ENCODE measurements at regions not wholly inside any gene's neighbourhood (a gene's known extent, or its start where the extent isn't known, plus 50 kb on each side); places are given as distances from the start of the nearest gene placed in this dataset.
A peak's percentile ranks its signal among the peaks of the same experiment; 100 is the strongest.

GRCh38 chr12:31832740-31833729, 104.2 kb upstream of the AMN1 start (continued):
- TF ChIP-seq TSHZ1 (CRISPR knock-in tag; IDR thresholded peaks at IDR 0.05) (peak; percentile 95), EP300 (IDR thresholded peaks at IDR 0.05; ENCODE audit: low read length) (peak; percentile 82; the same call in 1 of the 2 replicates), NR2C1 (IDR thresholded peaks at IDR 0.05) (no peak), NR2C1 (tag; IDR thresholded peaks at IDR 0.05) (peak; percentile 94), ZNF41 (CRISPR knock-in tag; conservative IDR thresholded peaks at IDR 0.05) (peak; percentile 85), NR4A1 (CRISPR knock-in tag; IDR thresholded peaks at IDR 0.05) (peak; percentile 93; the same call in 1 of the 2 replicates), NR4A1 (tag; IDR thresholded peaks at IDR 0.05) (peak; percentile 90), E4F1 (CRISPR knock-in tag; IDR thresholded peaks at IDR 0.05; ENCODE audit: borderline replicate concordance) (0 out of 2 replicates have a peak, but pooled peaks have one; percentile 13), U2AF1 (optimal IDR thresholded peaks at IDR 0.05; ENCODE audit: low read depth, low read length) (no peak), RHOXF2B (CRISPR knock-in tag; conservative IDR thresholded peaks at IDR 0.05) (peak; percentile 92; the same call in 1 of the 2 replicates), CHD1 (IDR thresholded peaks at IDR 0.05; ENCODE audit: low read length) (no peak), ZNF12 (CRISPR knock-in tag; IDR thresholded peaks at IDR 0.05) (peak; percentile 86; the same call in 1 of the 2 replicates), HMGXB4 (CRISPR knock-in tag; IDR thresholded peaks at IDR 0.05) (no peak), PTTG1 (tag; IDR thresholded peaks at IDR 0.05; ENCODE audit: low read depth) (peak; percentile 96), ZNF57 (CRISPR knock-in tag; IDR thresholded peaks at IDR 0.05) (peak; percentile 92), ZNF79 (CRISPR knock-in tag; IDR thresholded peaks at IDR 0.05; ENCODE audit: low read depth) (peak; percentile 87), ZBTB43 (CRISPR knock-in tag; IDR thresholded peaks at IDR 0.05) (no peak), ZBTB8A (IDR thresholded peaks at IDR 0.05; ENCODE audit: partially characterized antibody) (no peak)

Data from K562 (cell line).